ENCODE measurements at regions not wholly inside any gene's neighbourhood (a gene's known extent, or its start where the extent isn't known, plus 50 kb on each side); places are given as distances from the start of the nearest gene placed in this dataset.
"Not testable (repeated sequence)": the region's sequence is repeated elsewhere in the genome, so short reads cannot be mapped to it uniquely, and the experiment has no call there.

- no peak for DNase-seq
Measured at GRCh38 chr6:14277405-14277930, 159.9 kb downstream of the CD83 start.

GRCh38 chr6:14278006-14278405 lies 160.4 kb downstream of the CD83 start:
- DNase-seq = no peak

- no peak for DNase-seq
Measured at GRCh38 chr6:14278446-14278845, 160.9 kb downstream of the CD83 start.

- no peak for DNase-seq
Measured at GRCh38 chr6:14280006-14280510, 162.5 kb downstream of the CD83 start.

- no peak for DNase-seq
Measured at GRCh38 chr6:14280766-14281293, 163.3 kb downstream of the CD83 start.

DNA sequence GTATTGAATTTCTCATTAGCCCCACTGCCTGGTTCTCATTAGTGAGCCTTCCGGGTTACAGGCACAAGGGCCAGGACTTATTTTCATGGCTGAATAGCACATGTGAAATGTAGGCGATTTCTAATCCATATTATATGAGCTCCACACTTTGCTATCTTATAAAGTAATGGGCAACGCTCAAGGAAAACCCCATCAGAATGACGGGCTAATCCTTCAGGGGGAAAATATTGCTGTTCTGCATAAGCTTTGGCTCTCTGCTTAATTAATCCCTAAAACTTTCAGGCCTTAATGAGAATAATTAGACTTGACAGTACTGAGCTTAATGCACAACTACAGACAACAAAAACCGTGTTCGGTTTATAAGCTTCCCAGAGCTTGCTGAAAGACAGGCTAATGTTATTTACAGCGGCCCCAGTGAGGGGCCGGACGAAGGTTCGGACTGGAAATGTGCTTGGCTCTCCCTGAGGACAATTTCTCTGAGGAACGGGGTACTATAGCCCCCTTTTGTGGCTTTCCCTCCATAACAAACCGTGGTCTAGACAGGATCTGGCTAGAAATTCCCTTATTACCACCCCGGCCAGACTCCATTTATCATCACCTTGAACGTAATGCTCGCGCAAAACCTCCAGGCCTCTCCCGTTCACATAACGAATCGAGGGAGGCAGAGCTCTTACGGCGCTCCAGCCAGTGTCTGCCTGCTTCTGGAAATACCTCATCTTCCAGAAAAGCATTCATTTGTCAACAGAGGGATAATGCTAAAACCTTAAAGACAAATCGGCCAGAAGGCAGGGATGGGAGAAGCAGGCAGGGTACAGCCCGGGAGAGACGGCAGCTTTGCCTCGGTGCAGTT lies 164.5 kb downstream of the CD83 start:
- DNase-seq = no peak

- DNase-seq = no peak
Measured at GRCh38 chr6:14282854-14283505, 165.4 kb downstream of the CD83 start.

GRCh38 chr6:14283600-14284235 lies 166.1 kb downstream of the CD83 start:
- DNase-seq = no peak

DNA sequence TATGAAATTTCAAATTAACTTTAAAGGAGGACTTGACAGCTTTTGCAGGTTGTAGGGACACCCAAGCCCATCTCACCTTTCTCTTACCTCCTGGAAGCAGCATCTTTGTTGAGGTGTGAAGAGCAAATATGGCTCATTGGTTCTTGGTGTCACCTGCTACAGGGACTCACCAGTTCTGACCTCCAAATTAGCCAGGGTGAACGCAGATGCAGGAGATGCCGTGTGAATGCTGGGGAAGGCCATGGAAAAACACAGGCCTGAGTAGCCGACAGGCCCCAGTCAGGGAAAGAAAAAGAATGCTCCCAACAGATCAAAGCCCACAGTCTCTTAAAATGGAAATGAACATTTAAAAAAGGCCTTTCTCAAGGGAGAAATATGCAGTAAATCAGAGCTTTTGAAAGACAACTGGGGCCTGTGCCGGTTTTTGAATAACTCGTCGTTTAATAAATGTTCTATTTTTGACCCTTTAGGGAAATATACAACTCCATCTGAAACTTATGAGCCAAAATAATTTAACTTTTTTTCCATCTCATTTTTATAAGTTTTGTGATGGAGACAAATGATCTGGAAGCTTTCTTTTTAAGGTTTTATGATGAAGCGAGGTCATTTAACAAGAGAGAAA lies 167.5 kb downstream of the CD83 start:
- no peak for DNase-seq

DNA sequence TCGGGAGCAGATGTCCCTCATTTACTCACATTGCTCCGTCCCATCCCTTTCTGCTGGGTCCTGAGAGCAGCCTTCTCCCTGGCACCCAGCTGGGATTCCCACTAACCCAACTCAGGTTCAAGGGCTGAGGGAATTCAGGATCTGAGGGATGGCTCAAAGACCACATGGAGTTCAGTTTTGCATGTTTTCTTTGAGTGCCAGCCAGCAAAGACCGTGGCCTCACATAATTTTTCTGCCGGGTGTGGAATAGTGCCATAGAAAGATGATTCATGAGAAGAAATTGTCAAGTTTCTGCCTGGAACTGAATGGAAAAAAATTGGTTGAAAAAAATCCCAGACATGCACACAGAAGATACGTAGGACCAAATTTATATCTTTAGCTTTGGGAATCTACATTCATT lies 168.6 kb downstream of the CD83 start:
- DNase-seq = peak; percentile 94

- no peak for DNase-seq
Measured at GRCh38 chr6:14286634-14287428, 169.3 kb downstream of the CD83 start.

DNA sequence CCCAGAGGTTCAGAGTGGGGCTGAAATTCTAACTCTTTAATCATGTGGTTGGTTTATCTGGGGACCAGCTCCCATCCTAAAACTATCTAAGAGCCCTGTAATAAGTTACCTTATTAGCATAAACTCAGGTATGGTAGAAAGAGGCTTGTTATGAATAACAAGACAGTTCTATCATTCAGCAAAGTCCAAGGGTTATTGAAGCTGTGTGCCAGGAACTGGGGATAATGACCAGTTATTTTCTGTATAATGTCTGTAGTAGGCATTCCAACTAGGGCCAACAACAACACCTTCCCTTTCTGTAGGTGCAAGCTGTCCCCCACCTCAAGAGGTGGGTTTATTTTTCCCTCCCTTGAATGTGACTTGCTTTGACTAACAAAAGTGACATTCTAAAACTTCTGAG lies 170.1 kb downstream of the CD83 start:
- DNase-seq = no peak

GRCh38 chr6:14288910-14289309 lies 171.3 kb downstream of the CD83 start:
- no peak for DNase-seq

GRCh38 chr6:14290041-14290771 lies 172.6 kb downstream of the CD83 start:
- DNase-seq = peak; percentile 24

- DNase-seq = no peak
Measured at GRCh38 chr6:14290772-14291330, 173.3 kb downstream of the CD83 start.

GRCh38 chr6:14291331-14291730 lies 173.8 kb downstream of the CD83 start:
- no peak for DNase-seq

- no peak for DNase-seq
Measured at GRCh38 chr6:14292119-14292518, 174.5 kb downstream of the CD83 start.

GRCh38 chr6:14294270-14294951 lies 176.8 kb downstream of the CD83 start:
- DNase-seq = no peak

- DNase-seq = not testable (repeated sequence)
Measured at GRCh38 chr6:14296698-14297097, 179.1 kb downstream of the CD83 start.

DNA sequence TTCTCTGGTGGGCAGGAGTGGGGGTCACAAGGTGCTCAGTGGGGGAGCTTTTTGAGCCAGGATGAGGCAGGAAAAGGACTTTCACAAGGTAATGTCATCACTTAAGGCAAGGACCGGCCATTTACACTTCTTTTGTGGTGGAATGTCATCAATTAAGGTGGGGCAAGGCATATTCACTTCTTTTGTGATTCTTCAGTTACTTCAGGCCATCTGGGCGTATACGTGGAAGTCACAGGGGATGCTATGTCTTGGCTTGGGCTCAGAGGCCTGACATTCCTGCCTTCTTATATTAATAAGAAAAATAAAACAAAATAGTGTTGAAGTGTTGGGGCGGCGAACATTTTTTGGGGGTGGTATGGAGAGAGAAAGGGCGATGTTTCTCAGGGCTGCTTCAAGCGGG lies 179.5 kb downstream of the CD83 start:
- DNase-seq = not testable (repeated sequence)

All from fibroblast of skin of right quadriceps (primary cell).